ENCODE measurements at regions not wholly inside any gene's neighbourhood (a gene's known extent, or its start where the extent isn't known, plus 50 kb on each side); places are given as distances from the start of the nearest gene placed in this dataset.
A peak's percentile ranks its signal among the peaks of the same experiment; 100 is the strongest.

DNA sequence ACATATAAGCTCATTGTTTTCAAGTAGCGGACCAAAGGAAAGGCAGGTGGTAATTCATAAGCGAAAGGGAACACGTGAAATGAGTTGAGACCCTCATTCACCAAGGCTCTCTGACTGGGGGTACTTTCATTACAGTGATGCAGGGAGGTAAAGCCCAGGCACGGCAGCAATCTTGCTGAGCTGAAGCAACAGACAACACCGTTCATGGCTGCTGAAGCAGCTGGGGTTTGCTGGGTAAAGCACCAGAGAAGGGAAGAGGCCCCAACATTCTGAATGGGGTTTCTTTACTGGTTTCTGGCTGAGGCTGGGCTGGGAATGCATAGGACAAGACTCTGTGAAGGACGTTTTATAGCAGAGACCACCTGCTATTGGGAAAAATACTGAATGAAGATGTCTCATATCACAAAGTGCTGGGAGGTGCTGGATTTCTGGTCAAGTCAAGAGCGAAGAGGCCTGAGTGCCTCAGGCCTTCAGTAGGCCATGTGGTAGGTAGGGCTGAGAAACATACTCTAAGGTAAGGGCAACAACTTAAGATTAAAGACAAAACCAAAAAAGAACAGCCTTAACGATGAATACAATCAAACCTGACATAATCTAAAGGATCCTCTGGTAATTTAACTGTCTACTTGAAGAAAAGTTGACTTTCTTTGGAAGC, 324.7 kb upstream of the PIK3C3 start:
- Histone ChIP-seq H3K4ac (ENCODE audit: low read length) (no peak overlapping the region), H3K4me3 (ENCODE audit: low read length in 2 of 2) (peak overlapping the region in 1 of 2 donors; percentile 46)

DNA sequence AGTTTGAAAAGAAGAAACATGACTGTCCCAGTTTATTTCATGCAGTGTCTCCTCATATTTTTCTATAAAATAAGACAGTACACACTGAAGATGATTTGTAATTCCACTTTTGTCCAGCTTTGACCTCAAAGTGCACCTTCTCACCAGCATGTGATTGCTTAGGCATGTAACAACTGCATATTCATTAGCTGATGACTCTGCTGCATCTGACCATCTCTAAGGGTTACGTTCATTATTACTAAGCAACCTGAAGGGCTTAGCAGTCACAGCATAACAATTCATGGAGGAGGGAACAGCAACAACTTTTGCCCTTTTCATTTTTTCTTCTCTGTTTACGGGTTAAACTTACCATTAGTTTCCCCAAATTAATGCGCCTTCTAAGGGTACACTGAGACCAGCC, 330.6 kb upstream of the PIK3C3 start:
- no peak overlapping the region for H3K9ac ChIP-seq (ENCODE audit: low read depth, low read length, poor library complexity)
- H3K4me1 ChIP-seq (ENCODE audit: control insufficient read depth in 2 of 2, insufficient read depth in 1 of 2, low read depth in 1 of 2, low read length in 2 of 2) = peaks cover 2 to 8% of the 10 kb centered on the region in 2 donors
- no peak overlapping the region for H3K14ac ChIP-seq (ENCODE audit: low read length)
- H2BK12ac ChIP-seq (ENCODE audit: low read length) = no peak overlapping the region
- H3K4me3 ChIP-seq (ENCODE audit: low read length in 2 of 2) = no peak overlapping the region
- H3K4me2 ChIP-seq (ENCODE audit: insufficient read depth, low read length, poor library complexity, severe bottlenecking) = no peak overlapping the region
- H2AK5ac ChIP-seq (ENCODE audit: low read depth, low read length) = no peak overlapping the region
- no peak overlapping the region for H3K4ac ChIP-seq (ENCODE audit: low read length)
- no CpG with 5 or more reads among the region's 3 CpGs for WGBS, 2 donors (ENCODE audit: extremely low coverage in 2 of 2, insufficient read length in 2 of 2, insufficient replicate concordance in 1 of 2)
- H4K91ac ChIP-seq (ENCODE audit: low read depth, low read length, poor library complexity) = no peak overlapping the region
- H3K23ac ChIP-seq (ENCODE audit: low read depth, low read length, poor library complexity) = no peak overlapping the region
- no peak overlapping the region for H3K27ac ChIP-seq (replicated peaks; ENCODE audit: low read length)
- H4K8ac ChIP-seq (ENCODE audit: low read depth, low read length) = no peak overlapping the region
- H2BK5ac ChIP-seq (ENCODE audit: low read length) = no peak overlapping the region
- H2BK15ac ChIP-seq (ENCODE audit: low read length) = no peak overlapping the region
- H2BK120ac ChIP-seq (ENCODE audit: low read depth, low read length) = no peak overlapping the region
- no peaks in the 10 kb centered on the region for H3K79me1 ChIP-seq (ENCODE audit: low read depth, low read length)
- H2AFZ ChIP-seq (ENCODE audit: low read length) = no peak overlapping the region
- DNase-seq (ENCODE audit: low spot score) = no peak
- H3K9me3 ChIP-seq (replicated peaks in 1 of 2; ENCODE audit: control insufficient read depth in 2 of 2, insufficient read depth in 1 of 2, low read depth in 1 of 2, low read length in 2 of 2) = peaks cover 0 to 5% of the 10 kb centered on the region in 2 donors
- H3K27me3 ChIP-seq (ENCODE audit: control insufficient read depth in 3 of 3, insufficient read depth in 3 of 3, low read depth in 1 of 3, low read length in 3 of 3) = no peaks in the 10 kb centered on the region
- H3K18ac ChIP-seq (ENCODE audit: low read length) = no peak overlapping the region
- no peaks in the 10 kb centered on the region for H3K36me3 ChIP-seq (replicated peaks in 1 of 2; ENCODE audit: control insufficient read depth in 2 of 2, insufficient read depth in 2 of 2, low read length in 2 of 2)

More for the DNA sequence above, 324.7 kb upstream of the PIK3C3 start:
- no peak overlapping the region for H4K8ac ChIP-seq (ENCODE audit: low read depth, low read length)
- H3K27ac ChIP-seq (replicated peaks; ENCODE audit: low read length) = no peak overlapping the region
- no peaks in the 10 kb centered on the region for H3K36me3 ChIP-seq (replicated peaks in 1 of 2; ENCODE audit: control insufficient read depth in 2 of 2, insufficient read depth in 2 of 2, low read length in 2 of 2)
- no peak overlapping the region for H2AK5ac ChIP-seq (ENCODE audit: low read depth, low read length)
- no peak overlapping the region for H3K23ac ChIP-seq (ENCODE audit: low read depth, low read length, poor library complexity)
- H2BK5ac ChIP-seq (ENCODE audit: low read length) = no peak overlapping the region
- H4K91ac ChIP-seq (ENCODE audit: low read depth, low read length, poor library complexity) = no peak overlapping the region
- no peak overlapping the region for H3K9ac ChIP-seq (ENCODE audit: low read depth, low read length, poor library complexity)
- DNase-seq (ENCODE audit: low spot score) = no peak
- peaks cover 0 to 5% of the 10 kb centered on the region in 2 donors for H3K4me1 ChIP-seq (ENCODE audit: control insufficient read depth in 2 of 2, insufficient read depth in 1 of 2, low read depth in 1 of 2, low read length in 2 of 2)
- H3K18ac ChIP-seq (ENCODE audit: low read length) = no peak overlapping the region
- WGBS, 2 donors (ENCODE audit: extremely low coverage in 2 of 2, insufficient read length in 2 of 2, insufficient replicate concordance in 1 of 2) = no CpG with 5 or more reads among the region's 8 CpGs
- no peak overlapping the region for H2AFZ ChIP-seq (ENCODE audit: low read length)
- no peak overlapping the region for H2BK15ac ChIP-seq (ENCODE audit: low read length)
- no peak overlapping the region for H2BK120ac ChIP-seq (ENCODE audit: low read depth, low read length)
- no peaks in the 10 kb centered on the region for H3K79me1 ChIP-seq (ENCODE audit: low read depth, low read length)
- peaks cover 0 to 5% of the 10 kb centered on the region in 2 donors for H3K9me3 ChIP-seq (replicated peaks in 1 of 2; ENCODE audit: control insufficient read depth in 2 of 2, insufficient read depth in 1 of 2, low read depth in 1 of 2, low read length in 2 of 2)
- no peak overlapping the region for H3K14ac ChIP-seq (ENCODE audit: low read length)
- H3K27me3 ChIP-seq (ENCODE audit: control insufficient read depth in 3 of 3, insufficient read depth in 3 of 3, low read depth in 1 of 3, low read length in 3 of 3) = no peaks in the 10 kb centered on the region
- H2BK12ac ChIP-seq (ENCODE audit: low read length) = no peak overlapping the region
- H3K4me2 ChIP-seq (ENCODE audit: insufficient read depth, low read length, poor library complexity, severe bottlenecking) = peak overlapping the region; percentile 31

DNA sequence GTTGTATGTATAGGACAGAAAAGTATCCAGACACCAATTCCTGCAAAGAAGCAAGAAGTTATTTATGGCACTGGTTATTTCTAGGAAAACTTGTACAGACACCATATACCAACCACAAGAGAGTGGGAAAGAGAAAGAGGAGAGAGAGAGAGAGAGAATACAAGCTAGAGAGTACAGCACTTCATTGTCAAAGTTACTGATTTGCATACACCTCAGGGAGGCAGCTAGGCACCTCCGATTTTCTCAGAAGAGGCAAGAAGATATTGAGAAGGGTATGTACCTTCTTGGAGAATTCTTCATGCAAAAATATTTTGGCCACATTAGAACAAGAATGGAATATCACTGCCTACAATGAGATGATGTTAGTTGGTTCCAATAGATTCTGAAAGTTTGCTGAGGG, 333.9 kb upstream of the PIK3C3 start:
- H2BK15ac ChIP-seq (ENCODE audit: low read length) = no peak overlapping the region
- no peaks in the 10 kb centered on the region for H3K9me3 ChIP-seq (replicated peaks in 1 of 2; ENCODE audit: control insufficient read depth in 2 of 2, insufficient read depth in 1 of 2, low read depth in 1 of 2, low read length in 2 of 2)
- H2BK12ac ChIP-seq (ENCODE audit: low read length) = no peak overlapping the region
- H2BK120ac ChIP-seq (ENCODE audit: low read depth, low read length) = no peak overlapping the region
- H3K4ac ChIP-seq (ENCODE audit: low read length) = no peak overlapping the region
- H3K23ac ChIP-seq (ENCODE audit: low read depth, low read length, poor library complexity) = no peak overlapping the region
- no peak for DNase-seq (ENCODE audit: low spot score)
- peaks cover 2 to 8% of the 10 kb centered on the region in 2 donors for H3K4me1 ChIP-seq (ENCODE audit: control insufficient read depth in 2 of 2, insufficient read depth in 1 of 2, low read depth in 1 of 2, low read length in 2 of 2)
- H2AFZ ChIP-seq (ENCODE audit: low read length) = no peak overlapping the region
- no peaks in the 10 kb centered on the region for H3K79me1 ChIP-seq (ENCODE audit: low read depth, low read length)
- WGBS, 2 donors (ENCODE audit: extremely low coverage in 2 of 2, insufficient read length in 2 of 2, insufficient replicate concordance in 1 of 2) = no CpG with 5 or more reads among the region's 1 CpG
- H3K9ac ChIP-seq (ENCODE audit: low read depth, low read length, poor library complexity) = no peak overlapping the region
- no peak overlapping the region for H4K91ac ChIP-seq (ENCODE audit: low read depth, low read length, poor library complexity)
- H3K14ac ChIP-seq (ENCODE audit: low read length) = no peak overlapping the region
- no peaks in the 10 kb centered on the region for H3K27me3 ChIP-seq (ENCODE audit: control insufficient read depth in 3 of 3, insufficient read depth in 3 of 3, low read depth in 1 of 3, low read length in 3 of 3)
- no peak overlapping the region for H3K4me2 ChIP-seq (ENCODE audit: insufficient read depth, low read length, poor library complexity, severe bottlenecking)
- H3K18ac ChIP-seq (ENCODE audit: low read length) = no peak overlapping the region
- H2BK5ac ChIP-seq (ENCODE audit: low read length) = no peak overlapping the region
- H3K4me3 ChIP-seq (ENCODE audit: low read length in 2 of 2) = no peak overlapping the region
- no peak overlapping the region for H2AK5ac ChIP-seq (ENCODE audit: low read depth, low read length)
- H3K36me3 ChIP-seq (replicated peaks in 1 of 2; ENCODE audit: control insufficient read depth in 2 of 2, insufficient read depth in 2 of 2, low read length in 2 of 2) = no peaks in the 10 kb centered on the region
- no peak overlapping the region for H3K27ac ChIP-seq (replicated peaks; ENCODE audit: low read length)
- no peak overlapping the region for H4K8ac ChIP-seq (ENCODE audit: low read depth, low read length)

DNA sequence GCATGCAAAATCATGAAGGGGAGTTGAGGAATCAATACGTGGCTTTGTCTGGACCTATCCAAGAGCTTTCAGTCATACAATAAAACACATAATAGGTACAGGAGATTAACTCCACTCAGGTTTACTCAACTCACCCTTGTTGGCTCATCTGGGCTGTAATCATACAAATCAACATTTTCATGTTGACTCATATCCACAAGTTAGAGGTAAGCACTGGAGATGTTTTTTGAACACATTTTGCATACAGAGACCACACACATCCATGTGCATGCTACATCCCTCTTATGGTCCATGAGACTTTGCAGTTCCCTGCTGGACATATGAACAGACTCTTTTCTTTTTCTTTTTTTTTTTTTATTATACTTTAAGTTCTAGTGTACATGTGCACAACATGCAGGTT, 336.9 kb upstream of the PIK3C3 start:
- Histone ChIP-seq H2BK5ac (ENCODE audit: low read length) (no peak overlapping the region), H3K4me3 (ENCODE audit: low read length in 2 of 2) (no peak overlapping the region), H3K18ac (ENCODE audit: low read length) (no peak overlapping the region), H3K4me1 (ENCODE audit: control insufficient read depth in 2 of 2, insufficient read depth in 1 of 2, low read depth in 1 of 2, low read length in 2 of 2) (no peaks in the 10 kb centered on the region), H2BK12ac (ENCODE audit: low read length) (no peak overlapping the region), H2BK15ac (ENCODE audit: low read length) (no peak overlapping the region), H3K27me3 (ENCODE audit: control insufficient read depth in 3 of 3, insufficient read depth in 3 of 3, low read depth in 1 of 3, low read length in 3 of 3) (no peaks in the 10 kb centered on the region), H3K36me3 (replicated peaks in 1 of 2; ENCODE audit: control insufficient read depth in 2 of 2, insufficient read depth in 2 of 2, low read length in 2 of 2) (no peaks in the 10 kb centered on the region), H3K4me2 (ENCODE audit: insufficient read depth, low read length, poor library complexity, severe bottlenecking) (no peak overlapping the region), H2BK120ac (ENCODE audit: low read depth, low read length) (no peak overlapping the region), H3K9ac (ENCODE audit: low read depth, low read length, poor library complexity) (no peak overlapping the region), H3K79me1 (ENCODE audit: low read depth, low read length) (no peaks in the 10 kb centered on the region), H3K14ac (ENCODE audit: low read length) (no peak overlapping the region), H3K23ac (ENCODE audit: low read depth, low read length, poor library complexity) (no peak overlapping the region), H3K4ac (ENCODE audit: low read length) (no peak overlapping the region), H4K8ac (ENCODE audit: low read depth, low read length) (no peak overlapping the region), H2AK5ac (ENCODE audit: low read depth, low read length) (no peak overlapping the region), H4K91ac (ENCODE audit: low read depth, low read length, poor library complexity) (no peak overlapping the region), H2AFZ (ENCODE audit: low read length) (no peak overlapping the region), H3K9me3 (replicated peaks in 1 of 2; ENCODE audit: control insufficient read depth in 2 of 2, insufficient read depth in 1 of 2, low read depth in 1 of 2, low read length in 2 of 2) (no peaks in the 10 kb centered on the region), H3K27ac (replicated peaks; ENCODE audit: low read length) (no peak overlapping the region)
- WGBS, 2 donors (ENCODE audit: extremely low coverage in 2 of 2, insufficient read length in 2 of 2, insufficient replicate concordance in 1 of 2) = no CpG with 5 or more reads among the region's 1 CpG
- no peak for DNase-seq (ENCODE audit: low spot score)

All from neuronal stem cell (in vitro differentiated cells).